HCT116 (cell line): ENCODE measurements at regions not wholly inside any gene's neighbourhood (a gene's known extent, or its start where the extent isn't known, plus 50 kb on each side); places are given as distances from the start of the nearest gene placed in this dataset.

ENCODE experiments used
- ATAC-seq: fragments of 200-7000 bp; cut with Tn5 transposase; 2 replicates; pipeline ENCODE4 v1.9.1; 2020; ENCODE audit warnings: mild to moderate bottlenecking, moderate library complexity
- BruUV-seq: library from RNA; stranded (reverse); fragments of 400-500 nt; replicated peaks from 2 replicates; lab custom pipeline; 2021; lab: Mats Ljungman, UMichigan
- CTCF ChIA-PET: fragments of 300-600 bp; sonication (Branson Sonifier 250); formaldehyde crosslinking; loops from one replicate; lab custom pipeline; 2021; ENCODE audit warnings: antibody characterized with exemption; lab: Charles Lee
- POLR2A ChIA-PET: fragments of 300-600, 350-600 bp; sonication (Branson Sonifier 250); formaldehyde crosslinking; loops from one replicate; lab custom pipeline; 2021; ENCODE audit warnings: antibody characterized with exemption; lab: Charles Lee
- RAD21 ChIA-PET, 2 experiments: fragments of 300-600 bp; sonication (Branson Sonifier 250); formaldehyde crosslinking; loops; one replicate each; lab custom pipeline; 2023; ENCODE audit warnings: low total read pairs in 2 of 2; ENCODE audit not compliant: uncharacterized antibody in 2 of 2, unreplicated experiment in 2 of 2, low non-redundant PET in 1 of 2; lab: Charles Lee
- DNase-seq: peaks from one replicate; pipeline ENCODE4 v3.0.0-alpha.2; 2010; ENCODE audit warnings: low read depth, low spot score
- H2AFZ ChIP-seq: fragments of 200-600 bp; shearing (Covaris generic), sonication (generic); 2 replicates; pipeline ENCODE4 v1.6.1; 2017; ENCODE audit warnings: low read depth, mixed run types, mixed read lengths, antibody characterized with exemption, low read length; ENCODE audit not compliant: poor library complexity, severe bottlenecking
- H3K27ac ChIP-seq: 2 replicates; pipeline ENCODE4 v1.5.1; 2012; ENCODE audit warnings: low read depth, low read length
- H3K27me3 ChIP-seq: fragments of 200-600 bp; sonication (generic); 2 replicates; pipeline ENCODE4 v1.6.1; 2016; ENCODE audit warnings: mixed run types, low read length, mixed read lengths; ENCODE audit not compliant: insufficient read depth
- H3K36me3 ChIP-seq, 2 experiments: fragments of 200-500 bp in 1 of 2; fragments of 200-600 bp in 1 of 2; sonication (Bioruptor generic) in 1 of 2; sonication (generic) in 1 of 2; 2 replicates each; pipeline versions ENCODE4 v1.5.1 to v1.6.1; 2014 to 2016; ENCODE audit warnings: low read length in 2 of 2, inconsistent platforms in 1 of 2, mixed read lengths in 1 of 2, mixed run types in 1 of 2; ENCODE audit not compliant: insufficient read depth in 2 of 2, control insufficient read depth in 1 of 2
- H3K4me1 ChIP-seq, 2 experiments: fragments of 200-600 bp in 1 of 2; sonication (generic) in 1 of 2; 2 replicates each; pipeline versions ENCODE4 v1.5.1 to v1.6.1; 2012 to 2017; ENCODE audit warnings: low read length in 2 of 2, inconsistent platforms in 1 of 2, mild to moderate bottlenecking in 1 of 2, mixed read lengths in 1 of 2, mixed run types in 1 of 2, moderate library complexity in 1 of 2; ENCODE audit not compliant: insufficient read depth in 2 of 2, control insufficient read depth in 1 of 2
- H3K4me2 ChIP-seq: fragments of 200-600 bp; sonication (generic); 2 replicates; pipeline ENCODE4 v1.6.1; 2017; ENCODE audit warnings: mixed run types, low read length, mixed read lengths
- H3K4me3 ChIP-seq, 2 experiments: fragments of 200-600 bp in 1 of 2; sonication (generic) in 1 of 2; replicated peaks in 1 of 2; 2 replicates each; pipeline ENCODE4 v1.5.1; 2011 to 2016; ENCODE audit warnings: low read length in 2 of 2, control low read depth in 1 of 2, low read depth in 1 of 2, mild to moderate bottlenecking in 1 of 2, mixed read lengths in 1 of 2, mixed run types in 1 of 2
- H3K79me2 ChIP-seq: fragments of 200-600 bp; sonication (generic); 2 replicates; pipeline ENCODE4 v1.6.1; 2017; ENCODE audit warnings: mild to moderate bottlenecking, mixed run types, low read length, moderate library complexity, mixed read lengths; ENCODE audit not compliant: insufficient read depth
- H3K9ac ChIP-seq: fragments of 200-600 bp; sonication (generic); 2 replicates; pipeline ENCODE4 v1.6.1; 2016; ENCODE audit warnings: low read length, mixed read lengths
- H3K9me2 ChIP-seq: fragments of 200-600 bp; sonication (generic), shearing (Covaris generic); 2 replicates; pipeline ENCODE4 v1.6.1; 2017; ENCODE audit warnings: mixed run types, mild to moderate bottlenecking, moderate library complexity; ENCODE audit not compliant: insufficient read depth
- H3K9me3 ChIP-seq, 2 experiments: fragments of 200-500 bp in 1 of 2; fragments of 200-600 bp in 1 of 2; sonication (Bioruptor generic) in 1 of 2; sonication (generic) in 1 of 2; 2 replicates each; pipeline ENCODE4 v1.6.1; 2014 to 2017; ENCODE audit warnings: low read length in 2 of 2, mixed read lengths in 2 of 2, inconsistent platforms in 1 of 2, low read depth in 1 of 2, mild to moderate bottlenecking in 1 of 2, mixed run types in 1 of 2, moderate library complexity in 1 of 2; ENCODE audit not compliant: control insufficient read depth in 1 of 2, insufficient read depth in 1 of 2
- H4K20me1 ChIP-seq: fragments of 200-600 bp; sonication (generic), shearing (Covaris generic); 2 replicates; pipeline ENCODE4 v1.6.1; 2017; ENCODE audit warnings: mixed run types, mild to moderate bottlenecking, moderate library complexity; ENCODE audit not compliant: insufficient read depth
- CEBPB ChIP-seq: IDR thresholded peaks from 2 replicates; pipeline ENCODE4 v1.6.1; 2012; ENCODE audit warnings: low read depth
- ELF1 ChIP-seq: IDR thresholded peaks from 2 replicates; pipeline ENCODE4 v1.6.1; 2012; ENCODE audit warnings: low read depth, borderline replicate concordance
- EZH2 ChIP-seq: fragments of 200-600 bp; sonication (generic); IDR thresholded peaks from 2 replicates; pipeline ENCODE4 v1.6.1; 2017; ENCODE audit warnings: antibody characterized with exemption, mixed run types
- EZH2phosphoT487 ChIP-seq: fragments of 200-600 bp; IDR thresholded peaks from 2 replicates; pipeline ENCODE4 v1.6.1; 2018; ENCODE audit warnings: antibody characterized with exemption, borderline replicate concordance
- FOSL1 ChIP-seq: IDR thresholded peaks from 2 replicates; pipeline ENCODE4 v1.6.1; 2012; ENCODE audit warnings: low read depth
- JUND ChIP-seq: IDR thresholded peaks from 2 replicates; pipeline ENCODE4 v1.6.1; 2012
- POLR2A ChIP-seq: IDR thresholded peaks from 2 replicates; pipeline ENCODE4 v1.7.0; 2011; ENCODE audit warnings: borderline replicate concordance; ENCODE audit not compliant: insufficient read depth, insufficient read length; ENCODE audit errors: extremely low read depth
- POLR2AphosphoS5 ChIP-seq: IDR thresholded peaks from 2 replicates; pipeline ENCODE4 v1.6.1; 2011; ENCODE audit warnings: mild to moderate bottlenecking, low read depth, low read length, moderate library complexity
- SIN3A ChIP-seq: IDR thresholded peaks from 2 replicates; pipeline ENCODE4 v1.6.1; 2012; ENCODE audit warnings: low read depth
- SRF ChIP-seq: IDR thresholded peaks from 2 replicates; pipeline ENCODE4 v1.6.1; 2012; ENCODE audit warnings: low read depth
- TCF7L2 ChIP-seq: IDR thresholded peaks from 2 replicates; pipeline ENCODE4 v1.7.0; 2011; ENCODE audit warnings: borderline replicate concordance, inconsistent platforms; ENCODE audit not compliant: insufficient read depth, insufficient read length; ENCODE audit errors: extremely low read depth
- intact Hi-C: fragments of 100-400 bp; cut with micrococcal nuclease; formaldehyde crosslinking; loops from 2 replicates; pipeline ENCODE4 v1.10.0; 2022
- TF ChIP-seq, protein P1 (sequence below), 3 experiments: fragments of 200-600 bp in 1 of 3; sonication (generic) in 1 of 3; IDR thresholded peaks in 2 of 3; conservative IDR thresholded peaks in 1 of 3; 2 replicates each; pipeline ENCODE4 v1.5.1; 2012 to 2017; ENCODE audit warnings: low read depth in 2 of 3, low read length in 2 of 3, antibody characterized with exemption in 1 of 3, borderline replicate concordance in 1 of 3, control low read depth in 1 of 3, mild to moderate bottlenecking in 1 of 3, mixed read lengths in 1 of 3, mixed run types in 1 of 3, moderate library complexity in 1 of 3; ENCODE audit not compliant: insufficient read depth in 1 of 3
- TF ChIP-seq, protein P2 (sequence below): IDR thresholded peaks from 2 replicates; pipeline ENCODE4 v1.6.1; 2011; ENCODE audit warnings: mild to moderate bottlenecking, low read length, moderate library complexity; ENCODE audit not compliant: insufficient replicate concordance; ENCODE audit errors: extremely low read depth
- TF ChIP-seq, protein P3 (sequence below): IDR thresholded peaks from 2 replicates; pipeline ENCODE4 v1.6.1; 2012
- TF ChIP-seq, protein P4 (sequence below): IDR thresholded peaks from 2 replicates; pipeline ENCODE4 v1.6.1; 2012

DNA sequence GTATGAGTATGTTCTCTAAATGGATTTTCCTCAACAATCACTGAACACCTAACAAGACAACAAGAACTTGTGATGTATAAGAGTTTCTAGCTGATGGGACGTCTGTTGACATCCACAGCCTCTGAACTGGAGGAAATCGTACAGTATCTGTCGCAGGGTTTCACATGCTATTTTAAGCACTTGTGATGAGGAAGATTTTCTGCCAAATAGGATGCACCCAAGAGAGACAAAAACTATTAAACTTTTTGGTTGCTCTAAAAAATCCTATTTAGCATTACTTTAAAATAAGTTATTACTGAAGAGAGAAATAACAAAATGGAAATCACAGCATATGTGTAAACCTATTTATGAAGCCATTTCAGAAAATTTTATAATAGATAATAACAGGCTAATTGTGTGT lies 356.1 kb upstream of the SLC7A11 start (continued):
- no peak for TF ChIP-seq EZH2
- no peak for TF ChIP-seq SRF

DNA sequence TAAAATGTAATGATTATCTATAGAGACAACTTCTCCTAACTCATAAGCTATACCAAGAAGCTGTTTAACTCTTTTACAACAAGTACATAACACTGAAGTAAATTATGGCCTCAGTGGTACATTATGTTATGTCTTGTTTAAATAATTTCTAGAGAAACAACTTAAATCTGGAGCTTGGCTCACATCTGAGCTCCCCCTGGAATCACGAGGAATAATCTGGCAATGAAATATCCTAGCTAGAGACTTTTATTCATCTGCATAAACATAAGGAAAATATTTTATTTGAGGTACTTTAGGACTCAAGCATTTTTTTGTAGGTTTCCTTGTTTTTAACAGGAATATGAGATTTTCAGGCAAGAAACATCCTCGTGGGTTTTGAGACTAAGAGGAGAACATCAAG lies 354.7 kb upstream of the SLC7A11 start:
- ChIA-PET RAD21 (no interaction called here), POLR2A (no interaction called here), CTCF (no interaction called here)
- no peak for DNase-seq
- H3K4me3 ChIP-seq: no peak overlapping the region
- no peak for ATAC-seq
- no peaks in the 10 kb centered on the region for H3K36me3 ChIP-seq
- H4K20me1 ChIP-seq: no peaks in the 10 kb centered on the region
- H3K4me1 ChIP-seq: no peaks in the 10 kb centered on the region
- no peak overlapping the region for H2AFZ ChIP-seq
- H3K9me3 ChIP-seq: no peaks in the 10 kb centered on the region
- BruUV-seq: no TSS peak
- H3K4me2 ChIP-seq: no peak overlapping the region
- no peaks in the 10 kb centered on the region for H3K79me2 ChIP-seq
- intact Hi-C loops: no loop called here
- TF ChIP-seq POLR2AphosphoS5: no peak
- TF ChIP-seq CEBPB: no peak
- no peaks in the 10 kb centered on the region for H3K27me3 ChIP-seq
- H3K9me2 ChIP-seq: no peaks in the 10 kb centered on the region
- no peak overlapping the region for H3K9ac ChIP-seq
- no peak overlapping the region for H3K27ac ChIP-seq

DNA sequence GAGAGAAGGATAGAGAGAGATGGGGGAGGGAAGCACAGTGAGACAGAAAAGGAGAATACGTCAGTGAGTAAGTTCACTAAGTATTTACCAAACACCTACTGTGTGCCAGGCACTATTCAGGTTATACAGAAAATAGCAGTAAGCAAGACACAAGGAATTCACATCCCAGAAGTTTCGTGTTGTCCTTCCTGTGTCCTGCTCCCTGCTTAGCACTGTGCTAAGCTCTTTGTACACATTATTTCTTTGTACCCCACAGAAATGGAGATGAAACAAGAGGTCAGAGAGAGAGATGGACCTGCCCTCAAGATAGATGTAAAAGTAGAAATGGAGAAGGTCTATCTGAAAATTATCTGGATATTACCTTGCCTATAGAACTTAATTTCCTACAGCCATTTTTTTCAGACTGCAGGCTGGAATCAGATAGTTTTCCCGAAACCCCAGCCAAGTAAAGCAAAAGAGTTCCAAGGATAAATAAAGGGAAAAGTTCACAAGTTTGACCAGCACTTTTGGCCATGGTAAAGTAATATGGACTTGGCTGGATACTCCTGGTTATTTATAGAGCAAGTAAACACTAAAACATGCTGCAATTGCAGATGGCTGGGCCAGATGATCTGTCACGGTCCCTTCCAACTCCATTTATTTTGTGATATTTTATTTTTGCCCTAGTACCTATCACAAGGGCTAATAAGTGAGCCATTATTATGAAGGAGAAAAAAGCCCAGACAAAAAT lies 353.7 kb upstream of the SLC7A11 start:
- no TSS peak for BruUV-seq
- H3K9me3 ChIP-seq: no peaks in the 10 kb centered on the region
- DNase-seq (no peak), ATAC-seq (no peak)
- H3K4me2 ChIP-seq: no peak overlapping the region
- intact Hi-C loops: no loop called here
- no peak overlapping the region for H2AFZ ChIP-seq
- H3K27ac ChIP-seq: no peak overlapping the region
- H3K27me3 ChIP-seq: no peaks in the 10 kb centered on the region
- CTCF ChIA-PET: no interaction called here
- no peaks in the 10 kb centered on the region for H3K79me2 ChIP-seq
- no peaks in the 10 kb centered on the region for H3K9me2 ChIP-seq
- RAD21 ChIA-PET: no interaction called here
- no peaks in the 10 kb centered on the region for H3K4me1 ChIP-seq
- H3K9ac ChIP-seq: no peak overlapping the region
- no peaks in the 10 kb centered on the region for H3K36me3 ChIP-seq
- POLR2A ChIA-PET: no interaction called here
- H3K4me3 ChIP-seq: no peak overlapping the region
- H4K20me1 ChIP-seq: no peaks in the 10 kb centered on the region
- TF ChIP-seq JUND: no peak
- no peak for TF ChIP-seq ELF1
- TF ChIP-seq, protein P1, sequence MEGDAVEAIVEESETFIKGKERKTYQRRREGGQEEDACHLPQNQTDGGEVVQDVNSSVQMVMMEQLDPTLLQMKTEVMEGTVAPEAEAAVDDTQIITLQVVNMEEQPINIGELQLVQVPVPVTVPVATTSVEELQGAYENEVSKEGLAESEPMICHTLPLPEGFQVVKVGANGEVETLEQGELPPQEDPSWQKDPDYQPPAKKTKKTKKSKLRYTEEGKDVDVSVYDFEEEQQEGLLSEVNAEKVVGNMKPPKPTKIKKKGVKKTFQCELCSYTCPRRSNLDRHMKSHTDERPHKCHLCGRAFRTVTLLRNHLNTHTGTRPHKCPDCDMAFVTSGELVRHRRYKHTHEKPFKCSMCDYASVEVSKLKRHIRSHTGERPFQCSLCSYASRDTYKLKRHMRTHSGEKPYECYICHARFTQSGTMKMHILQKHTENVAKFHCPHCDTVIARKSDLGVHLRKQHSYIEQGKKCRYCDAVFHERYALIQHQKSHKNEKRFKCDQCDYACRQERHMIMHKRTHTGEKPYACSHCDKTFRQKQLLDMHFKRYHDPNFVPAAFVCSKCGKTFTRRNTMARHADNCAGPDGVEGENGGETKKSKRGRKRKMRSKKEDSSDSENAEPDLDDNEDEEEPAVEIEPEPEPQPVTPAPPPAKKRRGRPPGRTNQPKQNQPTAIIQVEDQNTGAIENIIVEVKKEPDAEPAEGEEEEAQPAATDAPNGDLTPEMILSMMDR (IDR thresholded peaks at IDR 0.05 in 2 of 3, conservative IDR thresholded peaks at IDR 0.05 in 1 of 3; ENCODE audit: borderline replicate concordance in 1 of 3, insufficient read depth in 1 of 3, low read depth in 2 of 3, low read length in 2 of 3): no peak
- no peak for TF ChIP-seq POLR2A
- TF ChIP-seq, protein P2, sequence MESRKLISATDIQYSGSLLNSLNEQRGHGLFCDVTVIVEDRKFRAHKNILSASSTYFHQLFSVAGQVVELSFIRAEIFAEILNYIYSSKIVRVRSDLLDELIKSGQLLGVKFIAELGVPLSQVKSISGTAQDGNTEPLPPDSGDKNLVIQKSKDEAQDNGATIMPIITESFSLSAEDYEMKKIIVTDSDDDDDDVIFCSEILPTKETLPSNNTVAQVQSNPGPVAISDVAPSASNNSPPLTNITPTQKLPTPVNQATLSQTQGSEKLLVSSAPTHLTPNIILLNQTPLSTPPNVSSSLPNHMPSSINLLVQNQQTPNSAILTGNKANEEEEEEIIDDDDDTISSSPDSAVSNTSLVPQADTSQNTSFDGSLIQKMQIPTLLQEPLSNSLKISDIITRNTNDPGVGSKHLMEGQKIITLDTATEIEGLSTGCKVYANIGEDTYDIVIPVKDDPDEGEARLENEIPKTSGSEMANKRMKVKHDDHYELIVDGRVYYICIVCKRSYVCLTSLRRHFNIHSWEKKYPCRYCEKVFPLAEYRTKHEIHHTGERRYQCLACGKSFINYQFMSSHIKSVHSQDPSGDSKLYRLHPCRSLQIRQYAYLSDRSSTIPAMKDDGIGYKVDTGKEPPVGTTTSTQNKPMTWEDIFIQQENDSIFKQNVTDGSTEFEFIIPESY: no peak
- TF ChIP-seq, protein P3, sequence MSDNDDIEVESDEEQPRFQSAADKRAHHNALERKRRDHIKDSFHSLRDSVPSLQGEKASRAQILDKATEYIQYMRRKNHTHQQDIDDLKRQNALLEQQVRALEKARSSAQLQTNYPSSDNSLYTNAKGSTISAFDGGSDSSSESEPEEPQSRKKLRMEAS: no peak
- TF ChIP-seq SIN3A: no peak
- TF ChIP-seq CEBPB: no peak
- TF ChIP-seq, protein P4, sequence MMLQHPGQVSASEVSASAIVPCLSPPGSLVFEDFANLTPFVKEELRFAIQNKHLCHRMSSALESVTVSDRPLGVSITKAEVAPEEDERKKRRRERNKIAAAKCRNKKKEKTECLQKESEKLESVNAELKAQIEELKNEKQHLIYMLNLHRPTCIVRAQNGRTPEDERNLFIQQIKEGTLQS: no peak
- TF ChIP-seq FOSL1: no peak
- no peak for TF ChIP-seq TCF7L2
- TF ChIP-seq EZH2phosphoT487: no peak
